MG63 (cell line): ENCODE measurements at regions not wholly inside any gene's neighbourhood (a gene's known extent, or its start where the extent isn't known, plus 50 kb on each side); places are given as distances from the start of the nearest gene placed in this dataset.
"Not testable (repeated sequence)": the region's sequence is repeated elsewhere in the genome, so short reads cannot be mapped to it uniquely, and the experiment has no call there.

Source experiments
- DNase-seq: peaks from one replicate; pipeline ENCODE4 v3.0.0-alpha.2; 2020
- H3K27me3 ChIP-seq: fragments of 250-450 bp; sonication (Bioruptor Pico); 2 replicates; pipeline ENCODE4 v1.5.1; 2020; ENCODE audit warnings: mild to moderate bottlenecking, moderate library complexity
- H3K36me3 ChIP-seq: fragments of 250-450 bp; sonication (Bioruptor Pico); 2 replicates; pipeline ENCODE4 v1.5.1; 2020; ENCODE audit warnings: mild to moderate bottlenecking, moderate library complexity
- H3K4me3 ChIP-seq: fragments of 250-450 bp; sonication (Bioruptor Pico); 2 replicates; pipeline ENCODE4 v1.5.1; 2020; ENCODE audit warnings: mild to moderate bottlenecking, moderate library complexity
- H3K9me3 ChIP-seq: fragments of 250-450 bp; sonication (Bioruptor Pico); 2 replicates; pipeline ENCODE4 v1.5.1; 2020; ENCODE audit warnings: mild to moderate bottlenecking, moderate library complexity

GRCh38 chr4:27668001-27668400 is 807.4 kb downstream of the STIM2 start:
- no peak for DNase-seq
- H3K36me3 ChIP-seq = no peaks in the 10 kb centered on the region
- no peak overlapping the region for H3K4me3 ChIP-seq
- no peaks in the 10 kb centered on the region for H3K27me3 ChIP-seq
- no peaks in the 10 kb centered on the region for H3K9me3 ChIP-seq

DNA sequence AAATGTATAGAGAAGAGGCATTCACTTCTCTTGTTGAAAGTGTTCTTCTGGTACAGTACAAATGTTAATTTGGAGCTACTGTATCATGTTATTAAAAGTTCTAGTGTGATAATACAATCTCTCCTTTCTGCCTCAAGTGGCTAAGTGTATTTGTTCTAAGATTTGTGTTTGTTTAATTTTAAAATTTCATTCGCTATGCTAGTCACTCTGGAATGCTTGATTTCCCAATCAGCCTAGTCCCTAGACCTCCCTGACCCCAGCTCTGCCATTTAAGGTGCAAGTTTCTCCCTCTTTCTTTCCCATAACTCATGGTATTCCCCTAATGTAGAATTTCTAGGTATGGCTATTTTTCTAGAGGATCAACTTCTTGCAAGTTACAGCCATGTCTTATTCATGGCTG is 817.4 kb downstream of the STIM2 start:
- Histone ChIP-seq H3K4me3 (no peak overlapping the region), H3K27me3 (no peaks in the 10 kb centered on the region), H3K36me3 (no peaks in the 10 kb centered on the region), H3K9me3 (no peaks in the 10 kb centered on the region)
- no peak for DNase-seq

DNA sequence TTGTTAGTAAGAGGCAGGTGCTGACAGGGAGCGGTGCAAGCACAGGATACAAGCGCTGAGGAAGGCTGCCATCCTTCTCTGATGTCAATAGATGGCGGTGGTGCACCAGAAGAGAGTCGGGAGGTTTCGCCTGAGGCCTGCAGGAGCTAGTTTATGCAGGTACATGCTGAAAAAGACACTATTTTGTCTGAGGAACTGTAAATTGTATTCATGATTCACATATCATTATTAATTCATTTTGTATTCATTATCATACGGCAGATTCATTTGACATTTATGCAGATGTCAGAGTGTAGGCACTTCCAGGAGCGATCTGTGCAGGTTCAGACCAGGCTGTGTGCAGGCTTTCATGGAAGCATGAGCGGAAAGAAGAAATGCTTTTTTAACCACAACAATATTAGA is 824.0 kb downstream of the STIM2 start:
- Histone ChIP-seq H3K27me3 (no peaks in the 10 kb centered on the region), H3K36me3 (no peaks in the 10 kb centered on the region), H3K4me3 (no peak overlapping the region), H3K9me3 (no peaks in the 10 kb centered on the region)
- peak; percentile 14 for DNase-seq

- no peaks in the 10 kb centered on the region for H3K9me3 ChIP-seq
- H3K36me3 ChIP-seq = no peaks in the 10 kb centered on the region
- no peak overlapping the region for H3K4me3 ChIP-seq
- no peaks in the 10 kb centered on the region for H3K27me3 ChIP-seq
- DNase-seq = no peak
Observed at GRCh38 chr4:27685091-27685490, 824.5 kb downstream of the STIM2 start.

DNA sequence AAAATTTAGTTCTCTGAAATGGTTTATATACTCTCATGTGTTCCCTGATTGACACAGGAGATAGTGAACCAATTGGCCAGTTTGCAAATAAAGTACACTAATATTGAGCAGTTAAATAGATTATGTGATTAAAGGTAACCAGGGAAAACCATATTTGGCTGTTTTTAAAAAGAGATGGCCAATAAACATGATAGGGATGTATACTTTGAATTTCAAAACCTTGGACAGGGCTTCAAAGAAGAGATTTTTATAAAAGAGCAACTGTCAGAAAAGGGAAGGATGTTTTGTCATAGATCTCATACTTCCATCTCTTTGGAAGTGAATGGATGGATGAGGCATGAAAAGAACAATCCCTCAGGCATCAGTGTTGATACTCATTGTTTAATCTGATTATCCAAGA is 825.3 kb downstream of the STIM2 start:
- no peaks in the 10 kb centered on the region for H3K36me3 ChIP-seq
- DNase-seq = no peak
- H3K9me3 ChIP-seq = no peaks in the 10 kb centered on the region
- no peaks in the 10 kb centered on the region for H3K27me3 ChIP-seq
- H3K4me3 ChIP-seq = no peak overlapping the region

DNA sequence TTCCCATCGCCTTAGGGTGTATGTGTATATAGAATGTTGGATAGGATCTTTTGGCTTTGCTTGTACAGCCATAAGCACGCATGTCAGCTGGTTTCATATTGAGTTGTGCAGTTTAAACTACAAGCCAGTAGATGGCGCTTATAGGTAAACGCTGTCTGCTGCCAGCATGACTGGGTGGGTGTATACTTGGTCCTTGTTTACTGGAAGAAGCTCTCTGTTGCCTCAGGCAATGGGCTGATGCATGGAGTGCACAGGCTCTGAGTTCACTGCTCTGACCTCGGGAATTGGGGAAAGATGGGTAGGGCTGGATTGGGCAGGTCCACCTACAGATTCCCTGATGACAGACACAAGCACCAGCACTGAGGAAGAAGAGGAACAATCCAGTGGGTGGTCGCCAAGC is 831.5 kb downstream of the STIM2 start:
- H3K27me3 ChIP-seq = no peaks in the 10 kb centered on the region
- H3K9me3 ChIP-seq = no peaks in the 10 kb centered on the region
- H3K4me3 ChIP-seq = no peak overlapping the region
- H3K36me3 ChIP-seq = no peaks in the 10 kb centered on the region
- DNase-seq = peak; percentile 1

DNA sequence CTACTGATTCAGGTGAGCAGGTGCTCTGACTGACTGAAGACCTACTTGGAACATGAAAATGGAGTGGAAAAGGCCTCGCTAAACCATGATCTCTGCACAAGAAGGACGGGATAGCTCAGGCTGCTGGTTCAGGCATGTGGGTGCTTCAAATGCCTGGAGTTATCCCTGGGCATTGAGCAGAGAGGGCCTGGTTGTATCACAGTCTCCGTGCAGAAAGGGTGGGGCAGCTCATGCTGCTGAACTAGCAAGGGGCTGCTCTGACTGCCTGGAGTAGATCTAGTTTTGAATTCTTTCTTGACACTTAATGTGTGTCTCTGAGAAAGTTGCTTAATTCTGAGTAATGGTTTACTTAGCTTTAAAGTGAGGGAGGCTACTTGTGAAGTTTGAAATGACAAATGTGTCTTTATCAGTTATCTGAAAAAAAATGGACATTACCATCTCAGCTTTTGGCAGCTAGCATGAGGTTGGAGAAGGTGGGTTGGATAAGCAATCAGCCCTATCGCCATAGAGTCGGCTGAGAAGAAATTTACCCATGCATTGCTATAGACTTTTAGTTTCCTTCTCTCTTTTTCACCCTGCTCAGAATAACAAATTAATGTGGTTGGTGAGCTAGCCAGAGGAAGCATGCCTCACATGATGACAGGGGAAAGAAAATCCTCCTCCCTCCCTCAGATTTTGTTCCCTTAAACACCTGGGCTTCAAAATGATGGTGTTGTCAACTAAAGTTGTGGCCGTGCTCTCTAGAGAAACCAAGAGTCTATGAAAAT is 832.4 kb downstream of the STIM2 start:
- no peaks in the 10 kb centered on the region for H3K9me3 ChIP-seq
- H3K27me3 ChIP-seq = no peaks in the 10 kb centered on the region
- DNase-seq = no peak
- no peaks in the 10 kb centered on the region for H3K36me3 ChIP-seq
- H3K4me3 ChIP-seq = no peak overlapping the region

DNA sequence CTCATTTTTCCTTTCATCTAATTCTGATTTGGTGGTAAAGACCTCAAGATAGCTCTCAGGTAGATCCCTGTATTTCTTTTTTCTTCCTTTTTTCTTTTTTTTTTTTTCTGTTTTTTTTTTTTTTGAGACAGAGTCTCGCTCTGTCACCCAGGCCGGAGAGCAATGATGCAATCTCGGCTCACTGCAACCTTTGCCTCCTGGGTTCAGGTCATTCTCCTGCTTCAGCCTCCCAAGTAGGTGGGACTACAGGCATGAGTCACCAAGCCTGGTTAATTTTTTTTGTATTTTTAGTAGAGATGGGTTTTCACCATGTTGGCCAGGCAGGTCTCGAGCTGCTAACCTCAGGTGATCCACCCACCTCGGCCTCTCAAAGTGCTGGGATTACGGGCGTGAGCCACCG is 835.6 kb downstream of the STIM2 start:
- DNase-seq, H3K36me3 ChIP-seq, H3K27me3 ChIP-seq, H3K4me3 ChIP-seq, H3K9me3 ChIP-seq: not testable (repeated sequence)

GRCh38 chr4:27701606-27702005 is 841.0 kb downstream of the STIM2 start:
- no peak for DNase-seq
- Histone ChIP-seq H3K9me3 (no peaks in the 10 kb centered on the region), H3K4me3 (no peak overlapping the region), H3K27me3 (no peaks in the 10 kb centered on the region), H3K36me3 (no peaks in the 10 kb centered on the region)

DNA sequence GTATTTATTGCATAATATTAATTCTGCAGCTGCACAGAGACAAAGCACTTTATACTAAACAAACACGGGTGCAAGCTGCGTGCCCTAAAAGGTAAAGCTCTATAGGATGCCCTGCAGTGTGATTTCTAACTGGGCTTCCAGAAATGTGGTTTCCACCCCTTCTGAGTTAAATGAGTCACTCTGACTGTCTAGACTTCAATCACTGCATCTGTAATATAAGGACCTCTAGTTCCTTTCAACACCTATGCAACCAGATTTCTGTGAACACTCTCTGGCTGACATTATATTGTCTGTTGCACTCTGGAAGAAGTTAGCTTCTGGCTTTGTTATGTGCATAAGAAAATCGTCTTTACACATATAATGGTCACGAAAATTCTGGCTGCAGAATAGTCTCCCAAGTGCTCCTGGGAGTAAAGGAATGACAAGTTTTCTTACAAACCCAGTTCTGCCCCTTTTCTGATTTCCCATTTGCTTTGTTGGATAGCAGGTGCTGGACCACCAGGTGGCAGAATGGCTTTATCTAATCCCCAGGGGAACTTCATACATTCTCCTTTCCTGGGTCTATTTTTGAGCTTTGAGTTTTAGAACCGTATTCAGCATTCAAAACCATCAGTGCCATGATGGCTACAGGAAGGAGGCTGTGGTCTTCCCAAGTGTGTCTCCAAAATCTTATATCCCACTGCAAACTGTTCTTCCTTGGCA is 842.2 kb downstream of the STIM2 start:
- DNase-seq = no peak
- H3K4me3 ChIP-seq = no peak overlapping the region

DNA sequence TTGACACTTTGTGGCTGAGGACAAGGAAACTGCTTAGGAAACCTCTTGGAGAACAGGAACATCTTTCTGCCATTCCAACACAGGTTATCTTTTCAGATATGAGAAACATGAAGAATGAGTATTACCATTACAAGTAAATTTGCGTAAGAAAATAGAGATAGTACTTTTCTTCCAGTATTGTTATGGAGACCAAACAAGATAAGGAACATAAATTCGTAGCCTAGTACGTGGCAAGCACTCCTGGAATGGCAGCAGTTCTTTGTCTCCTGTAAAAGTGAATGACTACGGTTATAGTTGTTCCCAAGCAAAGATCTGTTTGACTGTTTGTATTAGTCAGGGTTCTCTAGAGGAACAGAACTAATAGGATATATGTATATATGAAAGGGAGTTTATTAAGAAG is 843.1 kb downstream of the STIM2 start:
- Histone ChIP-seq H3K36me3 (no peaks in the 10 kb centered on the region), H3K4me3 (no peak overlapping the region), H3K9me3 (no peaks in the 10 kb centered on the region), H3K27me3 (no peaks in the 10 kb centered on the region)
- DNase-seq = no peak

More for the DNA sequence above, 842.2 kb downstream of the STIM2 start:
- H3K9me3 ChIP-seq = no peaks in the 10 kb centered on the region
- no peaks in the 10 kb centered on the region for H3K36me3 ChIP-seq
- H3K27me3 ChIP-seq = no peaks in the 10 kb centered on the region

DNA sequence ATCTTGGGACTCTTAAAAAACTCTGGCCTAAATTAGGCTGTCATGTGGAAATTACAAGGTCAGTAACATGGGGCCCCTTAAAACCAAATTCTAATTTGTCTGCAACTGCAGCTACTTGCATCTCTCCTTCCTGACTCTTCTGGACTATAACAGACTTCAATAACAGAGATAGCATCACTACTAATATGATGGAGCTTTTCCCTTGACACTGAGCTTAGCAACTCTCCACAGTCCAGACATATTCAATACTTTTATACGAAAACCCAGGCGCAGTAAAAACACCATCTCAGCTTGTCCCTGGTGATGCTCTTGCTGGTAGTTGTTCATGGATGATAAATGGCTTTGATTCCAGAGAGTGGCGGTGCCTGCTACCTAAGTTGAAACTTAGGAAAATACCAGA is 850.4 kb downstream of the STIM2 start:
- no peaks in the 10 kb centered on the region for H3K27me3 ChIP-seq
- DNase-seq = no peak
- H3K4me3 ChIP-seq = no peak overlapping the region
- H3K9me3 ChIP-seq = no peaks in the 10 kb centered on the region
- H3K36me3 ChIP-seq = no peaks in the 10 kb centered on the region

DNA sequence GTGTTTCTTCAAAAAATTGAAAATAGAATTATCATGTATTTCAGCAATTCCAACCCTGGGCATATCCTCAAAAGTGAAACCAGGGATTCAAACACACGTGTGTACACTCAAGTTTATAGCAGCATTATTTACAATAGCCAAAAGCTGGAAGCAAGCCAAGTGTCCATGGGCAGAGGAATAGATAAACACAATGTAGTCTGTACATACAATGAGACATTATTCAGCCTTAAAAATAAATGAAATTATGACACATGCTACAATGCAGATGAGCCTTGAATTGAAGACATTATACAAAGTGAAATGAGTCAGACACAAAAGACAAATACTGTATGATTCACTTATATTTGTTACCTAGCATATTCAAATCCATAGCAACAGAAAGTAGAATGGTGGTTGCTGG is 853.4 kb downstream of the STIM2 start:
- Histone ChIP-seq H3K9me3 (no peaks in the 10 kb centered on the region), H3K36me3 (no peaks in the 10 kb centered on the region), H3K27me3 (no peaks in the 10 kb centered on the region), H3K4me3 (no peak overlapping the region)
- peak; percentile 16 for DNase-seq

GRCh38 chr4:27716693-27717430 is 856.2 kb downstream of the STIM2 start:
- Histone ChIP-seq H3K4me3 (no peak overlapping the region), H3K9me3 (no peaks in the 10 kb centered on the region), H3K27me3 (no peaks in the 10 kb centered on the region), H3K36me3 (no peaks in the 10 kb centered on the region)
- no peak for DNase-seq

DNA sequence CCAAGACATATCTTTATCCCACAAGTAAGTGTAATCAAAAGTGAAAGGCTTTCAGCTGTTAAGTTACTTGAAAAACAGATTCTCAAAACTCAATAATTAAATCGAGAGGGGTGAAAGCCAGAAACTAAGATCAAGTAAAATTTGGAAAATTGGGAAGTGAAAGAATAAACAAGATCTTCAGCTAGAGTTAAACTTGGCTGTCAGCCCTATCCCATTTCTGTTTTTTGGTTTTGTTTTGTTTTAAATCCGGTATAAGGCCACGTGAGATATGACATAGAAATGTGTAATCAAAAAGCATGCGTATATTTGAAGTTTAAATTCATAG is 856.8 kb downstream of the STIM2 start:
- no peaks in the 10 kb centered on the region for H3K27me3 ChIP-seq
- H3K36me3 ChIP-seq = no peaks in the 10 kb centered on the region
- no peaks in the 10 kb centered on the region for H3K9me3 ChIP-seq
- no peak for DNase-seq
- H3K4me3 ChIP-seq = no peak overlapping the region

GRCh38 chr4:27720010-27720766 is 859.5 kb downstream of the STIM2 start:
- Histone ChIP-seq H3K27me3 (no peaks in the 10 kb centered on the region), H3K9me3 (no peaks in the 10 kb centered on the region), H3K36me3 (no peaks in the 10 kb centered on the region), H3K4me3 (no peak overlapping the region)
- DNase-seq = no peak

DNA sequence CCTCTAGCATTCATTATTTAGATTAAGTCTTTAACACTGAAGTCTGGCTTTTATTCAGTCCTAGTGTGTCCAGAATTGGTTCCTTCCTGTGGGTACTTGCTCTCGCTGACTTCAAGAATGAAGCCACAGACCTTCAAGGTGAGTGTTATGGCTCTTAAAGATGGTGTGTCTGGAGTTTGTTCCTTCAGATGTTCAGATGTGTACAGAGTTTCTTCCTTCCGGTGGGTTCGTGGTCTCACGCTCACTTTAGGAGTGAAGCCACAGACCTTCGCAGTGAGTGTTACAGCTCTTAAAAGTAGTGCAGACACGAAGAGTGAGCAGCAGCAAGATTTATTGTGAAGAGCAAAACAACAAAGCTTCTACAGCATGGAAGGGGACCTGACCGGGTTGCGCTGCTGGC is 860.6 kb downstream of the STIM2 start:
- DNase-seq = no peak
- no peaks in the 10 kb centered on the region for H3K27me3 ChIP-seq
- H3K9me3 ChIP-seq = no peaks in the 10 kb centered on the region
- no peak overlapping the region for H3K4me3 ChIP-seq
- no peaks in the 10 kb centered on the region for H3K36me3 ChIP-seq
